Ishikawa (cell line): ENCODE measurements at regions not wholly inside any gene's neighbourhood (a gene's known extent, or its start where the extent isn't known, plus 50 kb on each side); places are given as distances from the start of the nearest gene placed in this dataset.

Source experiments
- CEBPB ChIP-seq: IDR thresholded peaks from 2 replicates; pipeline ENCODE4 v1.6.1; 2012
- CREB1 ChIP-seq: IDR thresholded peaks from 2 replicates; pipeline ENCODE4 v1.6.1; 2012; ENCODE audit warnings: low read depth
- EGR1 ChIP-seq: IDR thresholded peaks from 2 replicates; pipeline ENCODE4 v1.6.1; 2012
- EP300 ChIP-seq: IDR thresholded peaks from 2 replicates; pipeline ENCODE4 v1.6.1; 2012; ENCODE audit warnings: borderline replicate concordance
- FOXM1 ChIP-seq: IDR thresholded peaks from 2 replicates; pipeline ENCODE4 v1.6.1; 2012; ENCODE audit warnings: low read depth, borderline replicate concordance
- NFIC ChIP-seq: IDR thresholded peaks from 2 replicates; pipeline ENCODE4 v1.6.1; 2012
- RAD21 ChIP-seq: IDR thresholded peaks from 2 replicates; pipeline ENCODE4 v1.6.1; 2012; ENCODE audit warnings: low read depth
- TAF1 ChIP-seq: IDR thresholded peaks from 2 replicates; pipeline ENCODE4 v1.6.1; 2012; ENCODE audit warnings: low read depth, mild to moderate bottlenecking
- TCF12 ChIP-seq: IDR thresholded peaks from 2 replicates; pipeline ENCODE4 v1.6.1; 2012; ENCODE audit warnings: low read depth
- TEAD4 ChIP-seq: IDR thresholded peaks from 2 replicates; pipeline ENCODE4 v1.6.1; 2012
- YY1 ChIP-seq: IDR thresholded peaks from 2 replicates; pipeline ENCODE4 v1.6.1; 2012; ENCODE audit warnings: low read depth
- ZBTB7A ChIP-seq: IDR thresholded peaks from 2 replicates; pipeline ENCODE4 v1.6.1; 2012; ENCODE audit warnings: low read depth
- TF ChIP-seq, protein P1 (sequence below): IDR thresholded peaks from 2 replicates; pipeline ENCODE4 v1.6.1; 2012
- TF ChIP-seq, protein P2 (sequence below): IDR thresholded peaks from 2 replicates; pipeline ENCODE4 v1.6.1; 2012; ENCODE audit warnings: low read depth, mild to moderate bottlenecking
- TF ChIP-seq, protein P3 (sequence below): IDR thresholded peaks from 2 replicates; pipeline ENCODE4 v1.6.1; 2012

GRCh38 chr9:135245482-135246247, 158.2 kb downstream of the OLFM1 start:
- no peak for TF ChIP-seq CREB1
- no peak for TF ChIP-seq YY1
- TF ChIP-seq, protein P1, sequence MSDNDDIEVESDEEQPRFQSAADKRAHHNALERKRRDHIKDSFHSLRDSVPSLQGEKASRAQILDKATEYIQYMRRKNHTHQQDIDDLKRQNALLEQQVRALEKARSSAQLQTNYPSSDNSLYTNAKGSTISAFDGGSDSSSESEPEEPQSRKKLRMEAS, result no peak
- no peak for TF ChIP-seq TCF12
- TF ChIP-seq FOXM1, result no peak
- TF ChIP-seq, protein P2, sequence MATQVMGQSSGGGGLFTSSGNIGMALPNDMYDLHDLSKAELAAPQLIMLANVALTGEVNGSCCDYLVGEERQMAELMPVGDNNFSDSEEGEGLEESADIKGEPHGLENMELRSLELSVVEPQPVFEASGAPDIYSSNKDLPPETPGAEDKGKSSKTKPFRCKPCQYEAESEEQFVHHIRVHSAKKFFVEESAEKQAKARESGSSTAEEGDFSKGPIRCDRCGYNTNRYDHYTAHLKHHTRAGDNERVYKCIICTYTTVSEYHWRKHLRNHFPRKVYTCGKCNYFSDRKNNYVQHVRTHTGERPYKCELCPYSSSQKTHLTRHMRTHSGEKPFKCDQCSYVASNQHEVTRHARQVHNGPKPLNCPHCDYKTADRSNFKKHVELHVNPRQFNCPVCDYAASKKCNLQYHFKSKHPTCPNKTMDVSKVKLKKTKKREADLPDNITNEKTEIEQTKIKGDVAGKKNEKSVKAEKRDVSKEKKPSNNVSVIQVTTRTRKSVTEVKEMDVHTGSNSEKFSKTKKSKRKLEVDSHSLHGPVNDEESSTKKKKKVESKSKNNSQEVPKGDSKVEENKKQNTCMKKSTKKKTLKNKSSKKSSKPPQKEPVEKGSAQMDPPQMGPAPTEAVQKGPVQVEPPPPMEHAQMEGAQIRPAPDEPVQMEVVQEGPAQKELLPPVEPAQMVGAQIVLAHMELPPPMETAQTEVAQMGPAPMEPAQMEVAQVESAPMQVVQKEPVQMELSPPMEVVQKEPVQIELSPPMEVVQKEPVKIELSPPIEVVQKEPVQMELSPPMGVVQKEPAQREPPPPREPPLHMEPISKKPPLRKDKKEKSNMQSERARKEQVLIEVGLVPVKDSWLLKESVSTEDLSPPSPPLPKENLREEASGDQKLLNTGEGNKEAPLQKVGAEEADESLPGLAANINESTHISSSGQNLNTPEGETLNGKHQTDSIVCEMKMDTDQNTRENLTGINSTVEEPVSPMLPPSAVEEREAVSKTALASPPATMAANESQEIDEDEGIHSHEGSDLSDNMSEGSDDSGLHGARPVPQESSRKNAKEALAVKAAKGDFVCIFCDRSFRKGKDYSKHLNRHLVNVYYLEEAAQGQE, result no peak
- TF ChIP-seq, protein P3, sequence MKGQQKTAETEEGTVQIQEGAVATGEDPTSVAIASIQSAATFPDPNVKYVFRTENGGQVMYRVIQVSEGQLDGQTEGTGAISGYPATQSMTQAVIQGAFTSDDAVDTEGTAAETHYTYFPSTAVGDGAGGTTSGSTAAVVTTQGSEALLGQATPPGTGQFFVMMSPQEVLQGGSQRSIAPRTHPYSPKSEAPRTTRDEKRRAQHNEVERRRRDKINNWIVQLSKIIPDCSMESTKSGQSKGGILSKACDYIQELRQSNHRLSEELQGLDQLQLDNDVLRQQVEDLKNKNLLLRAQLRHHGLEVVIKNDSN, result no peak
- TF ChIP-seq NFIC, result no peak
- TF ChIP-seq EP300, result no peak
- TF ChIP-seq ZBTB7A, result no peak
- TF ChIP-seq RAD21, result no peak

GRCh38 chr9:135246248-135247205, 159.1 kb downstream of the OLFM1 start:
- TF ChIP-seq FOXM1, result no peak
- no peak for TF ChIP-seq RAD21
- TF ChIP-seq CEBPB, result no peak
- no peak for TF ChIP-seq NFIC
- TF ChIP-seq, protein P1, result no peak
- TF ChIP-seq, protein P3, result no peak
- no peak for TF ChIP-seq YY1
- no peak for TF ChIP-seq EGR1
- TF ChIP-seq TAF1, result no peak
- TF ChIP-seq EP300, result no peak

DNA sequence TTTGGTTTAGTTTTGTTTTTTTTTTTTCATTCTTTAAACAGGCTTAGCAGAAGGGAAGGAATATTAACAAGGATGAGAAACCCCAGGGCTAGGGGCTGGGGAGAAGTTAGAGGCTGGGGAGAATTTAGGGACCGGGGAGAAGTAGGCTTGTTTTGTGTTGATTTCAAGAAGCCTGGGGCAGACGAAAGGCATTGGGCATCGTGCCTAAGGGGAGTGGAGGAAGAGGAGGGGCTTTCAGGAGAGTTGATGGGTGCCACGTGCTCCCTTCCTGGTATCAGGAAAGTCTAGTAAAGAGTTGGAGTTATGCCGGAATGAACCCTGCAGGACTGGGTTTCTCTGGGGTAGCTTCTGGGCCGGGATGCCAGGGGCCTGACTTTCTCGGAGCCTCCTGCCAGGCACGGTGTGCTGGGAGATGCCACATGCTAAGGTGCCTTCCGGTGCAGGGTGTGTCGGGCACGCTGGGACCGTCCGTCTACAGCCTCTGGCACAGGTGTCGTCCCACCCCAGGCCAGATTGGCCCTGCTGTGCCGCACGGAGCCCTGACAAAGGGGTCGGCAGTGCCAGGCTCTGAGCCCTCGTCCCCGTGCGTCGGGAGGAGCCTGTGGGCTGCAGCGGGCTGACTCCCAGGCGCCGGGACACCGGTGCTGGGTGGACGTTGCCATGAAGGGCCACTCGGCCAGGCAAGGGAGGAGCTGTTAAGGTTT, 159.9 kb downstream of the OLFM1 start:
- TF ChIP-seq TCF12 (no peak), YY1 (no peak), FOXM1 (no peak), CREB1 (no peak), EP300 (no peak), CEBPB (no peak), TEAD4 (no peak), TAF1 (no peak)

DNA sequence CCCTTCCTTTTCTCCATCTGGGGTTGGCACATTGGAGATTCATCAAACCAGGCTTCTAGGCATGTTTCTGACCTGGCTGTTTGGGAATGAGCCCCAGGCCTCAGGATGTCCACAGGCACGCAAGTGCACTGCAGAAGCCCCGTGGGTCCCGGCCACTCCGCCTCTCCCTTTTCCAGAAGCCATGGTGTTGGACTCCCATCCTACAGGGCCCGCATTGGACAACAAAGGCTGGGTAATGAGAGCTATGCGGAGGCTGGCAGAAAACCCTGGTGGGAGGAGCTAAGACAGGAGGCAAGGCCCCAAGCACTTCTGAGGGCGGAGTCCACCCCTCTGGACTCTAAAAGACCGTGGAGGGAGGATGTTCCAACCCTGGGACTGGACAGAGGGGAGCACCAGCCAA, 160.6 kb downstream of the OLFM1 start:
- TF ChIP-seq EGR1 (no peak), NFIC (no peak), TCF12 (no peak), EP300 (no peak), YY1 (no peak), TAF1 (no peak), CEBPB (no peak), TEAD4 (no peak), RAD21 (no peak), FOXM1 (no peak), ZBTB7A (no peak), CREB1 (no peak)
- TF ChIP-seq, protein P2, result no peak
- TF ChIP-seq, protein P3, result no peak
- TF ChIP-seq, protein P1, result no peak
